HL-60 (cell line): ENCODE measurements at regions not wholly inside any gene's neighbourhood (a gene's known extent, or its start where the extent isn't known, plus 50 kb on each side); places are given as distances from the start of the nearest gene placed in this dataset.

ENCODE experiments used
- DNase-seq, 2 experiments: peaks; one replicate each; pipeline ENCODE4 v3.0.0-alpha.2; 2010 to 2020; ENCODE audit warnings: low read depth in 1 of 2, low spot score in 1 of 2
- H3K27ac ChIP-seq: fragments of 250-450 bp; sonication (Bioruptor Pico); replicated peaks from 2 replicates; pipeline ENCODE4 v1.5.1; 2020; ENCODE audit warnings: mild to moderate bottlenecking, moderate library complexity
- H3K27me3 ChIP-seq: fragments of 250-450 bp; sonication (Bioruptor Pico); 2 replicates; pipeline ENCODE4 v1.5.1; 2021; ENCODE audit warnings: mild to moderate bottlenecking, moderate library complexity; ENCODE audit not compliant: insufficient read depth, poor library complexity, severe bottlenecking
- H3K4me3 ChIP-seq: replicated peaks from 2 replicates; pipeline ENCODE4 v1.5.1; 2011; ENCODE audit warnings: mild to moderate bottlenecking, control low read depth, low read length; ENCODE audit not compliant: insufficient read depth
- CTCF ChIP-seq: IDR thresholded peaks from one replicate; pipeline ENCODE4 v1.5.1; 2011; ENCODE audit warnings: low read length, control low read depth, inconsistent platforms; ENCODE audit not compliant: insufficient read depth
- GABPA ChIP-seq: IDR thresholded peaks from 2 replicates; pipeline ENCODE4 v1.6.1; 2012; ENCODE audit warnings: low read depth
- POLR2AphosphoS5 ChIP-seq: IDR thresholded peaks from 2 replicates; pipeline ENCODE4 v1.6.1; 2012; ENCODE audit warnings: low read depth
- SPI1 ChIP-seq: IDR thresholded peaks from 2 replicates; pipeline ENCODE4 v1.6.1; 2012; ENCODE audit warnings: low read depth, mild to moderate bottlenecking, borderline replicate concordance
- TF ChIP-seq, protein P1 (sequence below): IDR thresholded peaks from 2 replicates; pipeline ENCODE4 v1.6.1; 2012; ENCODE audit warnings: low read depth; ENCODE audit not compliant: insufficient replicate concordance

GRCh38 chrX:5051831-5052491 lies 1176.7 kb downstream of the NLGN4X start:
- DNase-seq: no peak
- Histone ChIP-seq H3K4me3 (no peak overlapping the region), H3K27me3 (no peaks in the 10 kb centered on the region), H3K27ac (no peak overlapping the region)
- TF ChIP-seq, protein P1, sequence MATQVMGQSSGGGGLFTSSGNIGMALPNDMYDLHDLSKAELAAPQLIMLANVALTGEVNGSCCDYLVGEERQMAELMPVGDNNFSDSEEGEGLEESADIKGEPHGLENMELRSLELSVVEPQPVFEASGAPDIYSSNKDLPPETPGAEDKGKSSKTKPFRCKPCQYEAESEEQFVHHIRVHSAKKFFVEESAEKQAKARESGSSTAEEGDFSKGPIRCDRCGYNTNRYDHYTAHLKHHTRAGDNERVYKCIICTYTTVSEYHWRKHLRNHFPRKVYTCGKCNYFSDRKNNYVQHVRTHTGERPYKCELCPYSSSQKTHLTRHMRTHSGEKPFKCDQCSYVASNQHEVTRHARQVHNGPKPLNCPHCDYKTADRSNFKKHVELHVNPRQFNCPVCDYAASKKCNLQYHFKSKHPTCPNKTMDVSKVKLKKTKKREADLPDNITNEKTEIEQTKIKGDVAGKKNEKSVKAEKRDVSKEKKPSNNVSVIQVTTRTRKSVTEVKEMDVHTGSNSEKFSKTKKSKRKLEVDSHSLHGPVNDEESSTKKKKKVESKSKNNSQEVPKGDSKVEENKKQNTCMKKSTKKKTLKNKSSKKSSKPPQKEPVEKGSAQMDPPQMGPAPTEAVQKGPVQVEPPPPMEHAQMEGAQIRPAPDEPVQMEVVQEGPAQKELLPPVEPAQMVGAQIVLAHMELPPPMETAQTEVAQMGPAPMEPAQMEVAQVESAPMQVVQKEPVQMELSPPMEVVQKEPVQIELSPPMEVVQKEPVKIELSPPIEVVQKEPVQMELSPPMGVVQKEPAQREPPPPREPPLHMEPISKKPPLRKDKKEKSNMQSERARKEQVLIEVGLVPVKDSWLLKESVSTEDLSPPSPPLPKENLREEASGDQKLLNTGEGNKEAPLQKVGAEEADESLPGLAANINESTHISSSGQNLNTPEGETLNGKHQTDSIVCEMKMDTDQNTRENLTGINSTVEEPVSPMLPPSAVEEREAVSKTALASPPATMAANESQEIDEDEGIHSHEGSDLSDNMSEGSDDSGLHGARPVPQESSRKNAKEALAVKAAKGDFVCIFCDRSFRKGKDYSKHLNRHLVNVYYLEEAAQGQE: no peak
- no peak for TF ChIP-seq GABPA
- TF ChIP-seq POLR2AphosphoS5: no peak
- TF ChIP-seq SPI1: no peak
- no peak for TF ChIP-seq CTCF

GRCh38 chrX:5042563-5042962 lies 1186.1 kb downstream of the NLGN4X start:
- no peak overlapping the region for H3K4me3 ChIP-seq
- no peak overlapping the region for H3K27ac ChIP-seq
- no peak for TF ChIP-seq CTCF
- TF ChIP-seq GABPA: no peak
- TF ChIP-seq, protein P1: no peak
- no peak for TF ChIP-seq POLR2AphosphoS5
- TF ChIP-seq SPI1: no peak
- H3K27me3 ChIP-seq: no peaks in the 10 kb centered on the region
- no peak for DNase-seq

DNA sequence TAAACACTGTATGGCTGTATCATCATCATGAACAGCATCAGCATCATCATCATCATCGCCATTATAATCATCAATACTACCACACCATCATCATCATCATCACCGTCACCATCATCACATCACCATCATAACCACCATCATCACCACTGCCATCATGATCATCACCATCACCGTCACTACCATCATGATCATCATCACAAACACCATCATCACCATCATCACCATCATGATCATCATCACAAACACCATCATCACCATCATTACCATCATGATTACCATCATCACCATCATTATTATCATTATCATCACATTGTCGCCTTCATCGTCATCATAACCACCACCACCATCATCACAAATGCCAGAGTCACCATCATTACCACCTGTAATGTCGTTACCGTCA lies 1196.9 kb downstream of the NLGN4X start:
- Histone ChIP-seq H3K27ac (no peak overlapping the region), H3K4me3 (no peak overlapping the region), H3K27me3 (no peaks in the 10 kb centered on the region)
- DNase-seq: no peak
- TF ChIP-seq, protein P1: no peak
- no peak for TF ChIP-seq GABPA
- no peak for TF ChIP-seq POLR2AphosphoS5
- TF ChIP-seq SPI1: no peak
- TF ChIP-seq CTCF: no peak
